LNCaP clone FGC (cell line): ENCODE measurements at regions not wholly inside any gene's neighbourhood (a gene's known extent, or its start where the extent isn't known, plus 50 kb on each side); places are given as distances from the start of the nearest gene placed in this dataset.
"Not testable (repeated sequence)": the region's sequence is repeated elsewhere in the genome, so short reads cannot be mapped to it uniquely, and the experiment has no call there.

Experiments used
- DNase-seq: peaks from one replicate; pipeline ENCODE4 v3.0.0-alpha.2; 2011; ENCODE audit warnings: low read depth
- H3K4me3 ChIP-seq: 2 replicates; pipeline ENCODE4 v1.5.1; 2011; ENCODE audit warnings: mild to moderate bottlenecking, low read depth, low read length, control low read depth
- CTCF ChIP-seq: IDR thresholded peaks from 2 replicates; pipeline ENCODE4 v1.5.1; 2012; ENCODE audit warnings: mild to moderate bottlenecking; ENCODE audit not compliant: control insufficient read depth, insufficient read depth; ENCODE audit errors: extremely low read depth

GRCh38 chr3:21017115-21017852, 733.7 kb downstream of the ZNF385D start:
- no peak overlapping the region for H3K4me3 ChIP-seq
- DNase-seq, result peak; percentile 0
- TF ChIP-seq CTCF, result peak; percentile 31

DNA sequence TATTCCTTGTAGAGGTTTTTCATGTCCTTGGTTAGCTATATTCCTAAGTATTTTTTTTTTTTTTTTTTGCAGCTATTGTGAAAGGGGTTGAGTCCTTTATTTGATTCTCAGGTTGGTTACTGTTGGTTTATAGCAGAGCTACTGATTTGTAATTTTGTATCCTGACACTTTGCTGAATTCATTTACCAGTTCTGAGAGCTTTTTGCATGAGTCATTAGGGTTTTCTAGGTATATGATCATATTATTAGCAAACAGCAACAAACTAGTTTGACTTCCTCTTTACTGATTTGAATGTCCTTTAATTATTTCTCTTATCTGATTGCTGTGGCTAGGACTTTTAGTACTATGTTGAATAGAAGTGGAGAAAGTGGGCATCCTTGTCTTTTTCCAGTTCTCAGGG, 737.4 kb downstream of the ZNF385D start:
- no peak overlapping the region for H3K4me3 ChIP-seq
- TF ChIP-seq CTCF, result no peak
- no peak for DNase-seq

DNA sequence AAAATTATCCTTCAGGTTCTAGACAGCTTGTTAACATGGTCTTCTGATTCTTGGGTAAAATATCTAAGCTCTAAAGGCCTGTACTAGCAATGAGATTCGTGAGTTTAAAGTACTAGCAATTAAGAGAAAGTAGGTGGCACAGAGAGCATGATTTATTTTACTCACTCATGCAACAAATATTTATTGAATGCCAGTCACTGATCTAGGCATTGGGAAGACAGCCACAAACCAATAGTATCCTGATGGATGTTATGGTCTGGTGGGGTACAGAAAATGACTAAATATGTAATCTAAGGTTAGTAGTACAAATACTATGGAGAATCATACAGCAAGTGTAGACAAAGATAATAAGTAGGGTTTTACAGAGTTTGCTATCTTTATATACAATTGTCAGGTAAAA, 751.3 kb downstream of the ZNF385D start:
- no peak overlapping the region for H3K4me3 ChIP-seq
- no peak for TF ChIP-seq CTCF
- no peak for DNase-seq

DNA sequence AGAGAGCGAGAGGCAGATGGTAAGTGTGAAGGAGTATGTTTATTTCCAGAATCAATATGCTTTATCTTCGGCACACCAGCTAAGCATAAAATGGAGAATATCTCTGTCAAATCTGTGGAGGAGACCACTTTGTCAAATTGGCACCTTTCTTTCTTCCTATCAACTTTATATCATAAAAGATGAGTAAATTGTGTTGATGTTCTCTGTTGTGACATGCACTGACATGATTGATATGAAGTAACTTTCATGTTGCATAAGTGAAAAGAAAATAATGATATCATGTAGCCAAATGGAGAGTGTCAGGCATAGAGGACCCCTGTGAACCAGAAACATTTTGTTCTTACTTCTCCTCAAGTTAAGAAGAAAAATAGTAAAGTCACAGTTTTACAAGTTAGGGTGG, 753.8 kb downstream of the ZNF385D start:
- no peak for DNase-seq
- TF ChIP-seq CTCF, result no peak
- H3K4me3 ChIP-seq, result no peak overlapping the region

DNA sequence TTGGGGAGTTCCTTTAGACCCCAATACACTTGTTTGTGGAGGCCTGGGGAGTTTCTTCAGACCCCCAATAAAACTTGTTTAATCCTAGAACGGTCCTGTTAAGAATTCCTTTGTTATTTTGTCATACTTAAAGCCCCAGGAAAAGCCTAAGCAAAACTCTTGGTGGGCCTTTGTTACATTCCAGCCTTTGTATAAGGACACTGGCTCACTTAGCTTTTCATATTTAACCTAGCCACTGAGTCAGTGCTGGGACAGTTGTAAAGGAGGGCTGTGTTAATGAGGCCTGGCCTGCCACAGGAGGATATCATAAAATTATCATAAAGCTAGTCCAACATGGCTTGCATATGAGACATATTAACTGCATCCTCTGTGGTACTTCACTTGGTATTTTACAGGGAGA, 760.1 kb downstream of the ZNF385D start:
- no peak for DNase-seq
- TF ChIP-seq CTCF, result no peak

GRCh38 chr3:20989653-20990052, 761.4 kb downstream of the ZNF385D start:
- H3K4me3 ChIP-seq, DNase-seq: not testable (repeated sequence)

More for the DNA sequence above, 760.1 kb downstream of the ZNF385D start:
- H3K4me3 ChIP-seq, result no peak overlapping the region

DNA sequence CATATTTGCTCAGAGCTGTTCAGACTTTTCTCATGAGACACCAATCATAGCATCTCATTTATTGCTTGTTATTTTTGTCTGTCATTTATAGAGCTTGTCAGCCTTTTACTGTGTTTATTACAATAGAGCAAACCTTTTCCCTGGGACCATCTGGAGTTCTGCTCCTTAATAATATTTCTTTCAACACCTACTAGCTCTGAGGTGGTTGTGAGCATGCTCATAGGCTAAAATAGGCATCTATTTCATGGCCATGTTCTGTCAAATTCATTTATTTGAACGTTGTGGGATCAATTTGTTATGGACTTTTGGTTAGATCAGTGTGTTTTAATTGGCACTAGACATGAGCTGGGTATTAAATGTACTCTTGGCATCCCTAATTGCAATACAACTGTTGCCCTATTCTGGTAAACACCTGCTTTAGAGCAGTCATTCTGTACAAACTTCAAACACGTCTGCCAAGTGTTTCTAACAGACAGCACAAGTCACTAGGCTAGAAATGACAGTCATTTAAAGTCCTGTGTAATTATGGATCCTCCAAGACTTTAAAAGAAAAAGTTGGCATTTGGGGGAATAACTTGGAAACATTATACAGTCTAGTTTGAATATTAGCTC, 766.3 kb downstream of the ZNF385D start:
- TF ChIP-seq CTCF, result no peak

More for the DNA sequence above, 766.3 kb downstream of the ZNF385D start:
- no peak overlapping the region for H3K4me3 ChIP-seq
- no peak for DNase-seq
